ENCODE measurements at regions not wholly inside any gene's neighbourhood (a gene's known extent, or its start where the extent isn't known, plus 50 kb on each side); places are given as distances from the start of the nearest gene placed in this dataset.

DNA sequence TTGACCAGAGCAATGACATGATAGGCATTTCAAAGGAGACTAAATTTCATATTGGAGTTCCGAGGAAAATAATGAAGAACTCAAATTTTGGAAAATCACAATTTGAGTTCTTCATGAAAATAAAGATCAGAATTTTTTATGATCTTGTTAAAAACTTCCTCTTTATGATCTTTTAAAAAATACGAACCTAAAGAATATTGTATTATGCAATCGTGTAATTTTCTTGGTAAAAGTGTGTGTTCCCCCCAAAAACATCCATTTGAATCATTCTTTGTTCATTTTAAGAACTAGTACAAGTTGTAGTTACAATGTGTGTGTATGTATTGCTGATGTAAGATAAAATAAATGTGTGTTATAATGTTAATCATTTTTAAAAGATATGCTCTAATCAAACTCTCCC, 79.3 kb upstream of the PDK4 start:
- TF ChIP-seq, protein P1, sequence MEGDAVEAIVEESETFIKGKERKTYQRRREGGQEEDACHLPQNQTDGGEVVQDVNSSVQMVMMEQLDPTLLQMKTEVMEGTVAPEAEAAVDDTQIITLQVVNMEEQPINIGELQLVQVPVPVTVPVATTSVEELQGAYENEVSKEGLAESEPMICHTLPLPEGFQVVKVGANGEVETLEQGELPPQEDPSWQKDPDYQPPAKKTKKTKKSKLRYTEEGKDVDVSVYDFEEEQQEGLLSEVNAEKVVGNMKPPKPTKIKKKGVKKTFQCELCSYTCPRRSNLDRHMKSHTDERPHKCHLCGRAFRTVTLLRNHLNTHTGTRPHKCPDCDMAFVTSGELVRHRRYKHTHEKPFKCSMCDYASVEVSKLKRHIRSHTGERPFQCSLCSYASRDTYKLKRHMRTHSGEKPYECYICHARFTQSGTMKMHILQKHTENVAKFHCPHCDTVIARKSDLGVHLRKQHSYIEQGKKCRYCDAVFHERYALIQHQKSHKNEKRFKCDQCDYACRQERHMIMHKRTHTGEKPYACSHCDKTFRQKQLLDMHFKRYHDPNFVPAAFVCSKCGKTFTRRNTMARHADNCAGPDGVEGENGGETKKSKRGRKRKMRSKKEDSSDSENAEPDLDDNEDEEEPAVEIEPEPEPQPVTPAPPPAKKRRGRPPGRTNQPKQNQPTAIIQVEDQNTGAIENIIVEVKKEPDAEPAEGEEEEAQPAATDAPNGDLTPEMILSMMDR (IDR thresholded peaks at IDR 0.05), result no peak
- TF ChIP-seq POLR2AphosphoS5 (IDR thresholded peaks at IDR 0.05; ENCODE audit: low read depth, low read length) (no peak), SIN3A (IDR thresholded peaks at IDR 0.05; ENCODE audit: borderline replicate concordance, insufficient read depth, low read depth, low read length) (no peak)
- TF ChIP-seq, protein P2, sequence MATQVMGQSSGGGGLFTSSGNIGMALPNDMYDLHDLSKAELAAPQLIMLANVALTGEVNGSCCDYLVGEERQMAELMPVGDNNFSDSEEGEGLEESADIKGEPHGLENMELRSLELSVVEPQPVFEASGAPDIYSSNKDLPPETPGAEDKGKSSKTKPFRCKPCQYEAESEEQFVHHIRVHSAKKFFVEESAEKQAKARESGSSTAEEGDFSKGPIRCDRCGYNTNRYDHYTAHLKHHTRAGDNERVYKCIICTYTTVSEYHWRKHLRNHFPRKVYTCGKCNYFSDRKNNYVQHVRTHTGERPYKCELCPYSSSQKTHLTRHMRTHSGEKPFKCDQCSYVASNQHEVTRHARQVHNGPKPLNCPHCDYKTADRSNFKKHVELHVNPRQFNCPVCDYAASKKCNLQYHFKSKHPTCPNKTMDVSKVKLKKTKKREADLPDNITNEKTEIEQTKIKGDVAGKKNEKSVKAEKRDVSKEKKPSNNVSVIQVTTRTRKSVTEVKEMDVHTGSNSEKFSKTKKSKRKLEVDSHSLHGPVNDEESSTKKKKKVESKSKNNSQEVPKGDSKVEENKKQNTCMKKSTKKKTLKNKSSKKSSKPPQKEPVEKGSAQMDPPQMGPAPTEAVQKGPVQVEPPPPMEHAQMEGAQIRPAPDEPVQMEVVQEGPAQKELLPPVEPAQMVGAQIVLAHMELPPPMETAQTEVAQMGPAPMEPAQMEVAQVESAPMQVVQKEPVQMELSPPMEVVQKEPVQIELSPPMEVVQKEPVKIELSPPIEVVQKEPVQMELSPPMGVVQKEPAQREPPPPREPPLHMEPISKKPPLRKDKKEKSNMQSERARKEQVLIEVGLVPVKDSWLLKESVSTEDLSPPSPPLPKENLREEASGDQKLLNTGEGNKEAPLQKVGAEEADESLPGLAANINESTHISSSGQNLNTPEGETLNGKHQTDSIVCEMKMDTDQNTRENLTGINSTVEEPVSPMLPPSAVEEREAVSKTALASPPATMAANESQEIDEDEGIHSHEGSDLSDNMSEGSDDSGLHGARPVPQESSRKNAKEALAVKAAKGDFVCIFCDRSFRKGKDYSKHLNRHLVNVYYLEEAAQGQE (IDR thresholded peaks at IDR 0.05; ENCODE audit: insufficient read depth in 1 of 2, low read depth in 2 of 2, low read length in 1 of 2), result no peak
